Calu3 (cell line): ENCODE measurements at regions not wholly inside any gene's neighbourhood (a gene's known extent, or its start where the extent isn't known, plus 50 kb on each side); places are given as distances from the start of the nearest gene placed in this dataset.

ENCODE experiments used
- BruUV-seq: library from RNA; stranded (reverse); fragments of 400-500 nt; replicated peaks from 2 replicates; lab custom pipeline; 2021; lab: Mats Ljungman, UMichigan
- CTCF ChIA-PET: fragments of 300-600 bp; sonication (Branson Sonifier 250); formaldehyde crosslinking; loops from one replicate; lab custom pipeline; 2022; ENCODE audit warnings: antibody characterized with exemption; lab: Charles Lee
- DNase-seq: peaks from one replicate; pipeline ENCODE4 v3.0.0; 2022
- H3K27ac Mint-ChIP-seq: one replicate; pipeline ENCODE4 v1.8.0; 2022; ENCODE audit warnings: mixed read lengths; ENCODE audit not compliant: unreplicated experiment
- H3K27me3 Mint-ChIP-seq: one replicate; pipeline ENCODE4 v1.8.0; 2022; ENCODE audit warnings: mixed read lengths; ENCODE audit not compliant: unreplicated experiment
- H3K36me3 Mint-ChIP-seq: one replicate; pipeline ENCODE4 v1.8.0; 2022; ENCODE audit warnings: mild to moderate bottlenecking, moderate library complexity, mixed read lengths; ENCODE audit not compliant: insufficient read depth, unreplicated experiment
- H3K4me1 Mint-ChIP-seq: one replicate; pipeline ENCODE4 v1.8.0; 2022; ENCODE audit warnings: mild to moderate bottlenecking, low read depth, mixed read lengths; ENCODE audit not compliant: unreplicated experiment
- H3K4me3 Mint-ChIP-seq: one replicate; pipeline ENCODE4 v1.8.0; 2022; ENCODE audit warnings: mild to moderate bottlenecking, low read depth, moderate library complexity, mixed read lengths; ENCODE audit not compliant: unreplicated experiment
- H3K9me3 Mint-ChIP-seq: one replicate; pipeline ENCODE4 v1.8.0; 2022; ENCODE audit warnings: low read depth, mixed read lengths; ENCODE audit not compliant: unreplicated experiment
- CTCF ChIP-seq: fragments of 200-600 bp; IDR thresholded peaks from one replicate; pipeline ENCODE4 v1.8.0; 2022; ENCODE audit warnings: antibody characterized with exemption; ENCODE audit not compliant: unreplicated experiment
- intact Hi-C: fragments of 100-400 bp; cut with micrococcal nuclease; formaldehyde crosslinking; loops from one replicate; pipeline ENCODE4 v1.10.0; 2022; ENCODE audit not compliant: unreplicated experiment

DNA sequence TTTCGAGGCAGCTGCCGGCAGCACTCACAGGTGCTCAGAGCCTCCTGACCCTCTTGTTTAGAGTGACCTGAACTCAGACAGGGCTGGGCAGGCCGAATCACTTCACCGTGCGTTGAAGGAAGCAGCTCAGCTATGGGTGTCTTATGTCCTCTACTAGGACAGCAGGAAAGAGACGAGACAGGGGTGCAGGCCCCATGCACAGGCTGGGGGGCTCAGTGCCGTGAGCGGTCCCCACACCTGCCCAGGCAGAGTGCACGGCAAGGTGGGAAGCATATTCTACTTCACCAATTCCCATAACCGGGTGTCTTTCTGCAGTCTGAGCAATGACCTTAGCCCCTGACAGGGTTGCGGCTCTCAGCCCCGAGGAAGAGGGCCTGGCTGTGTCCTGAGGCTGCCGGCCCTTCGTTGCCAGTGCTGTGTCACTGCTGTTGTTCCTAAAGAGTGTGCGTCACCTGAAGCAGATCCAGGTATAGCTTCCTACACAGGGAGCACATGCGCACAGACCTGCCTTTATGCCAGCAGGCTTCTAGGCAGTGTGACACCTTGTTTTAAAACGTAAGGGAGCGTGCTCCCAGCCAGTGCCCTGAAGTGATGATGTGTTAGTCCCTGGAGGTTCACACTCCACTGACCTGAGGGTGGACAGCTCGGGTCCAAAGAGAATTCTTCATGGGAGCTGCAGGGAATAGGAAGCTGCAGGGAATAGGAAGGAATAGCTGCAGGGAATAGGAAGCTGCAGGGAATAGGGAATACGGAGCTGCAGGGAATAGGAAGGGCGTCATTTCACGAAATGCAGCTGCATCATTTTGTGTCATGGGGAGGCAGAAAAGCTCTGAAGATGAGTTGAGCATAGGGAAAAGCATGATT is 207.9 kb upstream of the SALL3 start:
- CTCF ChIA-PET = no interaction called here
- intact Hi-C loops = no loop called here
- Mint-ChIP-seq H3K9me3 (peaks cover 4% of the 10 kb centered on the region), H3K4me3 (no peak overlapping the region), H3K27ac (no peak overlapping the region), H3K36me3 (no peaks in the 10 kb centered on the region), H3K27me3 (no peaks in the 10 kb centered on the region), H3K4me1 (no peaks in the 10 kb centered on the region)
- no TSS peak for BruUV-seq
- no peak for TF ChIP-seq CTCF
- no peak for DNase-seq

DNA sequence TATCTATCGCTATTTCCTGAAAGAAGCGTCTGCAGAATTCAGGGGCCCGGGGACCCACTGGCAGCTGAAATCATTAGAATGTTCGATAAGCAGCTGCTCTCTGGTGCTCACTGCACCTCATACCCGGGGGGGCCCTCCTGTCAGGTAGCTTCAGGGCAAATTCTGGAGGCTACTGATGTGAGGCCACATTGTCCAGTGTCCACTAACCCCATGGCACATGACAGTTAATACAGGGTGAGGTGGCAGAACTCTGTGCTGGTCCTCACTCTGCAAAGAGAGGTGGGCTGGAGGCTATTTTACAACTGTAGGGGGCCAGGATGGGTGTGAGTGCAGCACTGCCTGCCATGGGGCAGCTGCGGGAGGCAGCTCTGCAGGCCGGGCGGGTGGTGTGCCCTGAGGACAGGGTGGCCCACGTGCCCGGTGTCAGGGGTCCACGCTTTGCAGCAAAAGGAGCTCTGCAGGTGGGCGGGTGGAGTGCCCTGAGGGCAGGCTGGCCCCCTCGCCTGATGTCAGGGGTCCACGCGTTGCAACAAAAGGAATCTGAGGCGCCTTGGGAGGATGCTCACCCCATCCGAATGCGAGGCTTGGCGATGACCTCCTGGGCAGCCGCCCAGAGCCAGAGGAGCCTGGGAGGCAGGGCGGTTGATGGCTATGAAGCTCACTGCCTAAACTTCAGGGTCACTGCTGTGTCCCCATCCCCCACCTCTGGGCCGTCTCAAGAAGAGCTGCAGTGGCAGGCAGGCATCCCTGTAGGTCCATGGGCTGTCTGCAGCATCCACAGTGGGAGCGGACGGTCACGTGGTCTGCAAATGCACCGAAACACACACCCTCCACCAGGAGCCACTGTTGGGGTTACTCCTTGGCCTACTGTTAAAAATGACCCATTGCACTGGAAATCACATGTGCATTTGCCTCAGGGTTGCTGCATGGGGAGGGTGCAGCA is 207.0 kb upstream of the SALL3 start:
- peaks cover 4% of the 10 kb centered on the region for H3K9me3 Mint-ChIP-seq
- no peaks in the 10 kb centered on the region for H3K4me1 Mint-ChIP-seq
- no peak for DNase-seq
- H3K27me3 Mint-ChIP-seq = no peaks in the 10 kb centered on the region
- CTCF ChIA-PET = no interaction called here
- no TSS peak for BruUV-seq
- TF ChIP-seq CTCF = no peak
- no peak overlapping the region for H3K27ac Mint-ChIP-seq
- intact Hi-C loops = no loop called here
- no peak overlapping the region for H3K4me3 Mint-ChIP-seq
- no peaks in the 10 kb centered on the region for H3K36me3 Mint-ChIP-seq

GRCh38 chr18:78773303-78773755 is 206.3 kb upstream of the SALL3 start:
- intact Hi-C loops = no loop called here
- DNase-seq = no peak
- CTCF ChIA-PET = no interaction called here
- no peak overlapping the region for H3K4me3 Mint-ChIP-seq
- H3K9me3 Mint-ChIP-seq = peaks cover 4% of the 10 kb centered on the region
- H3K36me3 Mint-ChIP-seq = no peaks in the 10 kb centered on the region
- TF ChIP-seq CTCF = no peak
- H3K27ac Mint-ChIP-seq = no peak overlapping the region
- no peaks in the 10 kb centered on the region for H3K27me3 Mint-ChIP-seq
- BruUV-seq = no TSS peak
- no peaks in the 10 kb centered on the region for H3K4me1 Mint-ChIP-seq

GRCh38 chr18:78773819-78774218 is 205.8 kb upstream of the SALL3 start:
- intact Hi-C loops = no loop called here

More at GRCh38 chr18:78773819-78774218, 205.8 kb upstream of the SALL3 start:
- H3K27ac Mint-ChIP-seq = no peak overlapping the region
- no peaks in the 10 kb centered on the region for H3K27me3 Mint-ChIP-seq
- no peak for TF ChIP-seq CTCF
- no TSS peak for BruUV-seq
- no peak for DNase-seq
- H3K9me3 Mint-ChIP-seq = peaks cover 4% of the 10 kb centered on the region
- H3K4me1 Mint-ChIP-seq = no peaks in the 10 kb centered on the region
- H3K36me3 Mint-ChIP-seq = no peaks in the 10 kb centered on the region
- no peak overlapping the region for H3K4me3 Mint-ChIP-seq
- CTCF ChIA-PET = no interaction called here
